Right renal cortex interstitium (tissue), 3 donors: ENCODE measurements at regions not wholly inside any gene's neighbourhood (a gene's known extent, or its start where the extent isn't known, plus 50 kb on each side); places are given as distances from the start of the nearest gene placed in this dataset.
"Not testable (repeated sequence)": the region's sequence is repeated elsewhere in the genome, so short reads cannot be mapped to it uniquely, and the experiment has no call there.

Experiments used
- DNase-seq, 3 donors: peaks; one replicate each; pipeline ENCODE4 v3.0.0-alpha.2; 2013; ENCODE audit warnings: low read depth in 3 of 3, low spot score in 2 of 3

GRCh38 chr1:244291236-244292201 lies 160.2 kb downstream of the ADSS2 start:
- no peak for DNase-seq

GRCh38 chr1:244294599-244295224 lies 157.0 kb downstream of the ADSS2 start:
- no peak for DNase-seq

GRCh38 chr1:244296003-244296402 lies 155.7 kb downstream of the ADSS2 start:
- DNase-seq = no peak

- no peak for DNase-seq
Observed at GRCh38 chr1:244296447-244296846, 155.3 kb downstream of the ADSS2 start.

- no peak for DNase-seq
Observed at GRCh38 chr1:244297087-244297486, 154.6 kb downstream of the ADSS2 start.

GRCh38 chr1:244297616-244298015 lies 154.1 kb downstream of the ADSS2 start:
- no peak for DNase-seq

GRCh38 chr1:244300029-244300375 lies 151.7 kb downstream of the ADSS2 start:
- not testable (repeated sequence) for DNase-seq

GRCh38 chr1:244301595-244302130 lies 150.0 kb downstream of the ADSS2 start:
- no peak for DNase-seq

GRCh38 chr1:244302876-244303609 lies 148.7 kb downstream of the ADSS2 start:
- DNase-seq = no peak

- DNase-seq = no peak
Observed at GRCh38 chr1:244303610-244303969, 148.1 kb downstream of the ADSS2 start.

- no peak for DNase-seq
Observed at GRCh38 chr1:244304156-244304555, 147.6 kb downstream of the ADSS2 start.

- DNase-seq = no peak
Observed at GRCh38 chr1:244304656-244305055, 147.1 kb downstream of the ADSS2 start.

GRCh38 chr1:244305776-244306341 lies 145.8 kb downstream of the ADSS2 start:
- no peak for DNase-seq

- DNase-seq = no peak
Observed at GRCh38 chr1:244306544-244306943, 145.2 kb downstream of the ADSS2 start.

- not testable (repeated sequence) for DNase-seq
Observed at GRCh38 chr1:244309191-244309590, 142.5 kb downstream of the ADSS2 start.

GRCh38 chr1:244311784-244312532 lies 139.8 kb downstream of the ADSS2 start:
- DNase-seq = no peak

GRCh38 chr1:244313346-244313745 lies 138.4 kb downstream of the ADSS2 start:
- no peak for DNase-seq

- no peak for DNase-seq
Observed at GRCh38 chr1:244314921-244315559, 136.7 kb downstream of the ADSS2 start.

- no peak for DNase-seq
Observed at GRCh38 chr1:244315996-244316395, 135.7 kb downstream of the ADSS2 start.

- no peak for DNase-seq
Observed at GRCh38 chr1:244316407-244316806, 135.3 kb downstream of the ADSS2 start.
